ENCODE measurements at regions not wholly inside any gene's neighbourhood (a gene's known extent, or its start where the extent isn't known, plus 50 kb on each side); places are given as distances from the start of the nearest gene placed in this dataset.

- POLR2A ChIA-PET (ENCODE audit: unreplicated experiment): no interaction called here
- H3K4me3 ChIP-seq: no peak overlapping the region
- no peaks in the 10 kb centered on the region for H3K36me3 ChIP-seq (ENCODE audit: low read depth)
- H3K9me3 ChIP-seq (ENCODE audit: insufficient read depth, low read depth): no peaks in the 10 kb centered on the region
- no peaks in the 10 kb centered on the region for H3K27me3 ChIP-seq (ENCODE audit: insufficient read depth, low read depth)
- no peaks in the 10 kb centered on the region for H3K4me1 ChIP-seq (replicated peaks; ENCODE audit: insufficient read depth)
- no TSS peak for BruUV-seq (replicated peaks)
- no peaks in the 10 kb centered on the region for H3K9me2 ChIP-seq (ENCODE audit: insufficient read depth)
- H2AFZ ChIP-seq: no peak overlapping the region
- no peak for DNase-seq
- H4K20me1 ChIP-seq (ENCODE audit: insufficient read depth): no peaks in the 10 kb centered on the region
- no peak for TF ChIP-seq EZH2 (IDR thresholded peaks at IDR 0.05; ENCODE audit: low read depth)
- TF ChIP-seq, protein P1, sequence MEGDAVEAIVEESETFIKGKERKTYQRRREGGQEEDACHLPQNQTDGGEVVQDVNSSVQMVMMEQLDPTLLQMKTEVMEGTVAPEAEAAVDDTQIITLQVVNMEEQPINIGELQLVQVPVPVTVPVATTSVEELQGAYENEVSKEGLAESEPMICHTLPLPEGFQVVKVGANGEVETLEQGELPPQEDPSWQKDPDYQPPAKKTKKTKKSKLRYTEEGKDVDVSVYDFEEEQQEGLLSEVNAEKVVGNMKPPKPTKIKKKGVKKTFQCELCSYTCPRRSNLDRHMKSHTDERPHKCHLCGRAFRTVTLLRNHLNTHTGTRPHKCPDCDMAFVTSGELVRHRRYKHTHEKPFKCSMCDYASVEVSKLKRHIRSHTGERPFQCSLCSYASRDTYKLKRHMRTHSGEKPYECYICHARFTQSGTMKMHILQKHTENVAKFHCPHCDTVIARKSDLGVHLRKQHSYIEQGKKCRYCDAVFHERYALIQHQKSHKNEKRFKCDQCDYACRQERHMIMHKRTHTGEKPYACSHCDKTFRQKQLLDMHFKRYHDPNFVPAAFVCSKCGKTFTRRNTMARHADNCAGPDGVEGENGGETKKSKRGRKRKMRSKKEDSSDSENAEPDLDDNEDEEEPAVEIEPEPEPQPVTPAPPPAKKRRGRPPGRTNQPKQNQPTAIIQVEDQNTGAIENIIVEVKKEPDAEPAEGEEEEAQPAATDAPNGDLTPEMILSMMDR (conservative IDR thresholded peaks at IDR 0.05): no peak
- no peaks in the 10 kb centered on the region for H3K79me2 ChIP-seq (ENCODE audit: low read depth)
- no peaks in the 10 kb centered on the region for H3F3A ChIP-seq (ENCODE audit: insufficient read depth, low read depth)
- H3K4me2 ChIP-seq: no peak overlapping the region
- intact Hi-C loops (cut with micrococcal nuclease; ENCODE audit: unreplicated experiment): no loop called here
- H3K27ac ChIP-seq: no peak overlapping the region
- CTCF ChIA-PET: no interaction called here
These were observed 1250.7 kb upstream of the FAM98A start for GRCh38 chr2:34849827-34850226.

DNA sequence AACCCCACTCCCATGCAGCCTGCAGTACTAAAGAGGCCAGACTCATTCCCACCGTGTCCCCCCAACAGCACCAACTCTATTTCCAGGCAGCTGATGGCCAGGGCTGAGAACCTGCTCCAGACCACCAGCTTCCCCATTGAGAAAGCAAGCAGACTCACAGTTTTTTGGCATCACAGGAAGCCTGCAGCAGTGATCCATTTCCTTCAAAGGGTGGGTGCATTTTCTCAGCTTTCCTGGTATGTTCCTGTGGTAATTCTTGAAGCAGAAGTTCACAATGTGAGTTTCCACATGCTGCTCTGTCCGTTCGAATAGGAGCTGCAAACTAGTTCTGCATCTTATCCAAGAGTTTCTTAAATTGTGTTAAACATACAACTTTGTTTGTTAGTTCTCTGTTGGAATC is 1249.6 kb upstream of the FAM98A start:
- Histone ChIP-seq H3K4me3 (no peak overlapping the region), H3K36me3 (ENCODE audit: low read depth) (no peaks in the 10 kb centered on the region), H3K4me2 (no peak overlapping the region), H3K79me2 (ENCODE audit: low read depth) (no peaks in the 10 kb centered on the region), H2AFZ (no peak overlapping the region), H3K9me2 (ENCODE audit: insufficient read depth) (no peaks in the 10 kb centered on the region), H3K9me3 (ENCODE audit: insufficient read depth, low read depth) (no peaks in the 10 kb centered on the region), H3K4me1 (replicated peaks; ENCODE audit: insufficient read depth) (no peaks in the 10 kb centered on the region), H4K20me1 (ENCODE audit: insufficient read depth) (no peaks in the 10 kb centered on the region), H3K27ac (no peak overlapping the region), H3K27me3 (ENCODE audit: insufficient read depth, low read depth) (no peaks in the 10 kb centered on the region), H3F3A (ENCODE audit: insufficient read depth, low read depth) (no peaks in the 10 kb centered on the region)
- BruUV-seq (replicated peaks): no TSS peak
- ChIA-PET POLR2A (ENCODE audit: unreplicated experiment) (no interaction called here), CTCF (no interaction called here)
- TF ChIP-seq, protein P1 (conservative IDR thresholded peaks at IDR 0.05): no peak
- no peak for TF ChIP-seq EZH2 (IDR thresholded peaks at IDR 0.05; ENCODE audit: low read depth)
- DNase-seq: no peak
- intact Hi-C loops (cut with micrococcal nuclease; ENCODE audit: unreplicated experiment): no loop called here

DNA sequence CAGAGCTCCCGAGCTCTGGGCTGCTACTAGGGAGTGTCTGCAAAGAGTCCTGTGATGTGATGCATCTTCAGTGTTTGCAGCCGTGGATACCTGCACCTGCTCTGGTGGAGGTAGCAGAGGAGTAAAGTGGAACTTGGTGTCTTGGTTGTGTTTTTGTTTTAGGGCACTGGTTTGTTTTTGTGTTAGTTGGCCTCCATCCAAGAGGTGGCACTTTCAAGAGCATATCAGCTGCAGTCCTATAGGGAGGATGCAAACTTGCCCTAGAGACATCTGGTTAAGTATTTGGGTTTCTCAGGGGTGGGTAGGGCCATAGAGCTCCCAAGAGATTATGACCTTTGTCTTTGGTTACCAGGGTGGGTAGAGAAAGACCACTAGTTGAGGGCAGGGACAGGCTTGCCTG is 1249.0 kb upstream of the FAM98A start:
- no peaks in the 10 kb centered on the region for H3F3A ChIP-seq (ENCODE audit: insufficient read depth, low read depth)
- POLR2A ChIA-PET (ENCODE audit: unreplicated experiment): no interaction called here
- no peak for TF ChIP-seq EZH2 (IDR thresholded peaks at IDR 0.05; ENCODE audit: low read depth)
- TF ChIP-seq, protein P1 (conservative IDR thresholded peaks at IDR 0.05): no peak
- intact Hi-C loops (cut with micrococcal nuclease; ENCODE audit: unreplicated experiment): no loop called here
- CTCF ChIA-PET: no interaction called here
- no TSS peak for BruUV-seq (replicated peaks)
- no peaks in the 10 kb centered on the region for H3K36me3 ChIP-seq (ENCODE audit: low read depth)
- H3K27ac ChIP-seq: no peak overlapping the region
- H3K4me3 ChIP-seq: no peak overlapping the region
- no peaks in the 10 kb centered on the region for H3K79me2 ChIP-seq (ENCODE audit: low read depth)
- no peaks in the 10 kb centered on the region for H3K9me3 ChIP-seq (ENCODE audit: insufficient read depth, low read depth)
- H2AFZ ChIP-seq: no peak overlapping the region
- H4K20me1 ChIP-seq (ENCODE audit: insufficient read depth): no peaks in the 10 kb centered on the region
- H3K4me2 ChIP-seq: no peak overlapping the region
- DNase-seq: no peak
- no peaks in the 10 kb centered on the region for H3K4me1 ChIP-seq (replicated peaks; ENCODE audit: insufficient read depth)
- H3K27me3 ChIP-seq (ENCODE audit: insufficient read depth, low read depth): no peaks in the 10 kb centered on the region
- H3K9me2 ChIP-seq (ENCODE audit: insufficient read depth): no peaks in the 10 kb centered on the region

Data from PC-9 (cell line).